Choroid plexus epithelial cell (primary cell): ENCODE measurements at regions not wholly inside any gene's neighbourhood (a gene's known extent, or its start where the extent isn't known, plus 50 kb on each side); places are given as distances from the start of the nearest gene placed in this dataset.

Source experiments
- DNase-seq: peaks from one replicate; pipeline ENCODE4 v3.0.0-alpha.2; 2010; ENCODE audit warnings: low read depth
- H3K4me3 ChIP-seq: 2 replicates; pipeline ENCODE4 v1.5.1; 2011; ENCODE audit warnings: low read depth, mild to moderate bottlenecking, control low read depth, low read length, moderate library complexity
- CTCF ChIP-seq: conservative IDR thresholded peaks from 2 replicates; pipeline ENCODE4 v1.5.1; 2011; ENCODE audit warnings: low read depth, mild to moderate bottlenecking, control low read depth, inconsistent platforms, low read length, moderate library complexity

- DNase-seq: no peak
- no peak for TF ChIP-seq CTCF
- no peak overlapping the region for H3K4me3 ChIP-seq
Measured at GRCh38 chrX:125103693-125104092, 216.0 kb upstream of the TEX13C start.

GRCh38 chrX:125108921-125109320 lies 210.8 kb upstream of the TEX13C start:
- no peak overlapping the region for H3K4me3 ChIP-seq
- TF ChIP-seq CTCF: no peak
- DNase-seq: no peak

DNA sequence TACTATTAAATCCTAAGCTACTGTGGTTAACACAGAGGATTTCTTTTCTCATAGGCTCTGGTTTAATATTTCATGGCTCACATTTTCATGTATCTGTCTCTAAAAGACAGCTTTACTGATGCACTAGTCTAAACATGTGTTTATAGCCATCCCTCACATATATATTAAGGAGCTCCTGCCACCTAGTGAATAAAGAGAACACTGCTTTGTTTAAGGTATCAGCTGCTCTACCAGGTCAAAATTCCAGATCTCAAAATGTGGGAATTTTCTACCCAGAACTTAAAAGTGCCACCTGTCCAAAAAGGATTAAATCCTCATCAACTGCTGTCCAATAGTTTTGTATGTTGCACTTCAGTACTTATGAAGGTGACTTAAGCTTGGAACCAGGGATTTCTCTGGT lies 188.5 kb upstream of the TEX13C start:
- TF ChIP-seq CTCF: no peak
- H3K4me3 ChIP-seq: no peak overlapping the region
- DNase-seq: no peak

- DNase-seq: no peak
Measured at GRCh38 chrX:125132274-125132673, 187.4 kb upstream of the TEX13C start.

DNA sequence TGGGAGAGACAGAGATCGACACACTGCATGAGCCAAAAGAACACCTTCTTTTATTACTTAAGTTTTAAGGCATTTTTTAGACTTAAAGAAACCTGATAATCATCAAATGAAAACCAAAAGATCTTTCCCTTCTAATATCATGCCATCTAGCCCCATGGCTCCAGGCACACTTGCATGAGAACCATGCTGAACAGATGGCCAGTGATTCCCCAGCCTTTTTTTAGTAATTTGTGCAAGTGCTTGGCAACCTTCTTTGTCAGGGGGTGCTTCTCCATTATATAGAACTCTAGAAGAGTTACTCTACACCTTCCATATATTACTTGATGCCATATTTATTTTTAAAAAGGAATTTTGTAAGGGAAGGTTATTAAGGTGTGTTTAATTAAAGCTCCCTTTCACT lies 182.2 kb upstream of the TEX13C start:
- DNase-seq: no peak
- H3K4me3 ChIP-seq: no peak overlapping the region
- no peak for TF ChIP-seq CTCF

More at GRCh38 chrX:125132274-125132673, 187.4 kb upstream of the TEX13C start:
- no peak for TF ChIP-seq CTCF
- no peak overlapping the region for H3K4me3 ChIP-seq

DNA sequence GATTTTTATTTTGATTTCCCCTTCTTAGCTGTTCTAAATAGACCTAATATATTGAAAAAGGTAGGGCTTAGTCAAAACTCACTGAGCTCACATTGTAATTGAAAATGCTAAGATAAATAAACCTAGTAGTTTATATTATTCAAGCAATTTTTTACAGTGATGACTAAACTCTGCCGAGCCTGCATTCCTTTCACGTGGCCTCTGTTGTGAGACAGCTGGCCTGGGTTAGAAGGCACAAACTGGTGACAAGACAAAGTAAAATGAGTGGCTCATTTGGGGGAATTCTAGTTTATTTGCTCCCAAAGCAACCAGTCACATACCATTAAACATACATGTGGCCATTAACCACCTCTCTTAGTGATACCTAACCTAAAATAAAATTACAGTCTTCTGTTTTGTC lies 169.4 kb upstream of the TEX13C start:
- no peak for TF ChIP-seq CTCF
- H3K4me3 ChIP-seq: no peak overlapping the region
- DNase-seq: no peak

DNA sequence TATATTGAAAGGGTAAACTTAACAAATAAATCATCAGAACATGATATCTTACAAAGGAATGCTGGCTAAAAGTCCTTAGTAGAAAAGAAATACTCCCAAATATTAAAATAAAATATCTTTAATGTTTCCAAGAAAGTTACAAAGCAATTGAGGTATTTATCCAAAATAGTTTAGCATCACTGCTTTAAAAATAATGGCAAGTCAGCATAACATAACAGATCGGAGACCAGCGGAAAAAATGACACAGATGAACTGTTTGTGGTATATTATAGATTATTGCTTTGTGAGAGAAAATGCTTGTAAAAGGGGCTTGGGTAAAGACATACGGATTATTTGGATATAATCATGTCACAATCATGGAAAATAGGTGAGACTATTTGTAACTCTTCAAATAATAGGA lies 168.5 kb upstream of the TEX13C start:
- TF ChIP-seq CTCF: no peak
- DNase-seq: no peak
- no peak overlapping the region for H3K4me3 ChIP-seq
